ENCODE measurements at regions not wholly inside any gene's neighbourhood (a gene's known extent, or its start where the extent isn't known, plus 50 kb on each side); places are given as distances from the start of the nearest gene placed in this dataset.

GRCh38 chr21:43331962-43332828 lies 94.7 kb downstream of the SIK1 start:
- TF ChIP-seq CTCF (IDR thresholded peaks at IDR 0.05) = no peak
- peak; percentile 62 to 63 for TF ChIP-seq EP300 (IDR thresholded peaks at IDR 0.05)
